ENCODE measurements at regions not wholly inside any gene's neighbourhood (a gene's known extent, or its start where the extent isn't known, plus 50 kb on each side); places are given as distances from the start of the nearest gene placed in this dataset.

DNA sequence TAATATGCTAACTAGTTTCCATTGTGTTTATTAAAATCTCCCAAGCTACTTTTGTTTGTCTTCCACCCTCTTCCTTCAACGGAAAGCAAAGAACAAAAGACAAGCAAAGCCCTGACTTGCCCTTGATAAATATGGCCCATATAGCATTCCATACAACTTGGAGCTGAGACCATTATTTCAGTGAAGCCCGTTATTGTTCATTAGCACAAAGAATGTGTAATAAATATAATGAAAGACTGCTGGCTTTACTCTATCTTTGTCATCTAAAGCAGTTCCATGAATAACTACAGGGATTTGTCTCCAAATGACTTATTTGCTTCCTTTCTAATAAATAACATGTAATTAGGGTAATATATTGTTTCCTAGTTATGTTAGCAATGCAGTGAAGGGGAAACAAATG lies 270.7 kb upstream of the TLE4 start:
- DNase-seq (ENCODE audit: low read depth) = no peak
- no peak overlapping the region for H3K4me3 ChIP-seq (ENCODE audit: low read depth, low read length)
- TF ChIP-seq, protein P1, sequence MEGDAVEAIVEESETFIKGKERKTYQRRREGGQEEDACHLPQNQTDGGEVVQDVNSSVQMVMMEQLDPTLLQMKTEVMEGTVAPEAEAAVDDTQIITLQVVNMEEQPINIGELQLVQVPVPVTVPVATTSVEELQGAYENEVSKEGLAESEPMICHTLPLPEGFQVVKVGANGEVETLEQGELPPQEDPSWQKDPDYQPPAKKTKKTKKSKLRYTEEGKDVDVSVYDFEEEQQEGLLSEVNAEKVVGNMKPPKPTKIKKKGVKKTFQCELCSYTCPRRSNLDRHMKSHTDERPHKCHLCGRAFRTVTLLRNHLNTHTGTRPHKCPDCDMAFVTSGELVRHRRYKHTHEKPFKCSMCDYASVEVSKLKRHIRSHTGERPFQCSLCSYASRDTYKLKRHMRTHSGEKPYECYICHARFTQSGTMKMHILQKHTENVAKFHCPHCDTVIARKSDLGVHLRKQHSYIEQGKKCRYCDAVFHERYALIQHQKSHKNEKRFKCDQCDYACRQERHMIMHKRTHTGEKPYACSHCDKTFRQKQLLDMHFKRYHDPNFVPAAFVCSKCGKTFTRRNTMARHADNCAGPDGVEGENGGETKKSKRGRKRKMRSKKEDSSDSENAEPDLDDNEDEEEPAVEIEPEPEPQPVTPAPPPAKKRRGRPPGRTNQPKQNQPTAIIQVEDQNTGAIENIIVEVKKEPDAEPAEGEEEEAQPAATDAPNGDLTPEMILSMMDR (conservative IDR thresholded peaks at IDR 0.05; ENCODE audit: low read depth, low read length) = no peak

GRCh38 chr9:79301551-79302391 lies 270.0 kb upstream of the TLE4 start:
- H3K4me3 ChIP-seq (ENCODE audit: low read depth, low read length) = no peak overlapping the region
- no peak for DNase-seq (ENCODE audit: low read depth)
- TF ChIP-seq, protein P1 (conservative IDR thresholded peaks at IDR 0.05; ENCODE audit: low read depth, low read length) = no peak

DNA sequence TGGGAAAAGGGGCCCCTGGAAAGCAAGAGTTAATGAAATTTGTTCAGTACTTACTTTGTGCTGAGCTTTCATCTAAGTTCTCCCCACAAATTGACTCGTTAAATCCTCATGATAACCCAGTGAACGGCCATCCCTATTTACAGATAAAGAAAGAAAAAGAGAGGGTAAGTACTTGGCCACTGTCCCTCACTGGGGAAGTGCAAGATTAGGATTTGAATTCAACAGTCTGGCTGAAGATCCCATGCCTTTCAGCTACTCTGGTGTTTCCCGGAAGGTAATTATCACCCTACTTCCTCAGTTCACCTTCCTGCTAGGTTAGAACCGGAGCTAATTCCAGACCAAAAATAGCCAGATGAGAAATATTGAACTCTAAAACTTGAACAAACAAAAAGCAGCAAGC lies 269.2 kb upstream of the TLE4 start:
- no peak for DNase-seq (ENCODE audit: low read depth)
- no peak overlapping the region for H3K4me3 ChIP-seq (ENCODE audit: low read depth, low read length)
- TF ChIP-seq, protein P1 (conservative IDR thresholded peaks at IDR 0.05; ENCODE audit: low read depth, low read length) = no peak

- DNase-seq (ENCODE audit: low read depth) = no peak
- TF ChIP-seq, protein P1 (conservative IDR thresholded peaks at IDR 0.05; ENCODE audit: low read depth, low read length) = no peak
- H3K4me3 ChIP-seq (ENCODE audit: low read depth, low read length) = no peak overlapping the region
Measured at GRCh38 chr9:79308012-79308411, 263.8 kb upstream of the TLE4 start.

DNA sequence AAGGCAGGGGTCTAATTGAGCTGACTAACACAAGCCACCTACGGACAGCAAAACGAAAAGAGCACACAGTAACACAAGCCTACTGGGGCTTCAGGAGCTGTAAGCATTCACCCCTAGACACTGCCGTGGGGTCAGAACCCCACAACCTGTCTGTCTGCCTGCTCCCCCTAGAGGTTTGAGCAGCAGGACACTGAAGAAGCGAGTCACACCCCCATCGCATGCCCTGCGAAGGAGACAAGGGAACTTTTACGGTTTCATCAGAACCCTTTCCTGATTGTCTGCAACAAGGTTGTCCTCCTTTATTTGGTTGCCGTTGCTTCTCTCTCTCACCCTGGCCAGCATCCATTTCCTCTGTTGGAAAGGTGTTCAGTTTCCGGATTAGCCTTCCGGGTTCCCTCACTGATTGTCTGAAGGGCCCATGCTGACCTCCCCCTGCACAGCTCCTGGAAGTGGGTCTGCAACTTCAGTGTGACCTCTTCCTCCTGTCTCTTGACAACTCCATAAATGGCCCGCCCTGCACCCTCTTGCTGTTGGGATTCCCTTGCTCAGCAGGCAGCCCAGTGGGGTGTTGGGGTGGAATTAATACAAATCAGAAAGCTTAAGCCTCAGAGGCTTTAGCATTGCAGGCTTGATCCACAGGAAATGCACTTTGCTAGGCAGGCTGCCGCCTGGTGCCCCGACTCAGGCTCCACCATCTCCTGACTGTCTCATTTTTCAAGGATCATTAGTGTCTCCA lies 258.9 kb upstream of the TLE4 start:
- TF ChIP-seq, protein P1 (conservative IDR thresholded peaks at IDR 0.05; ENCODE audit: low read depth, low read length) = no peak
- DNase-seq (ENCODE audit: low read depth) = no peak
- H3K4me3 ChIP-seq (ENCODE audit: low read depth, low read length) = no peak overlapping the region

DNA sequence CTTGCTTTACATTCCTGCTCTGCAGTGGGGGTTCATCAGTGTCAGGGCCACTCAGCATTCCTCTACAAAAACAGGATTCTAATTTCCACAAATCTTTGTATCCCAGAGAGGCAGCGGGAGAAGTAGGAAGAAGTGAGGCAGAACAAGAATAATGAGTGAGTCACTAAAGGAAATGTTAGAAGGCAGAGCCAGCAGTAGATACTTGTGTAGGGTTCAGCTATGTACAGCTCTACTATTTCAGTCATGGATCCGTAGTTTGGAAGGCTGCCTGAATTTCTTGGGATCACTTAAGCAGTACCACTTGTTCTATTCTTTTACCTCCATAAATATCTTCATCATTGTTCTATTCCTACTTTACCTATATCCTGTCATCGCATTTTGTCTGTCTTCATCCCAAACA lies 246.3 kb upstream of the TLE4 start:
- TF ChIP-seq, protein P1 (conservative IDR thresholded peaks at IDR 0.05; ENCODE audit: low read depth, low read length) = no peak
- peak; percentile 70 for DNase-seq (ENCODE audit: low read depth)
- no peak overlapping the region for H3K4me3 ChIP-seq (ENCODE audit: low read depth, low read length)
